OCI-LY1 (cell line): ENCODE measurements at regions not wholly inside any gene's neighbourhood (a gene's known extent, or its start where the extent isn't known, plus 50 kb on each side); places are given as distances from the start of the nearest gene placed in this dataset.

Experiments
- EZH2 ChIP-seq: fragments of 200-600 bp; sonication (generic), shearing (Covaris generic); IDR thresholded peaks from 2 replicates; pipeline ENCODE4 v1.8.0; 2017; ENCODE audit warnings: borderline replicate concordance, mixed run types, mild to moderate bottlenecking, antibody characterized with exemption, low read length, moderate library complexity, mixed read lengths
- TF ChIP-seq, protein P1 (sequence below): fragments of 200-600 bp; sonication (generic), shearing (Covaris generic); IDR thresholded peaks from 2 replicates; pipeline ENCODE4 v1.5.1; 2017; ENCODE audit warnings: mild to moderate bottlenecking, antibody characterized with exemption, low read length, moderate library complexity, mixed read lengths

DNA sequence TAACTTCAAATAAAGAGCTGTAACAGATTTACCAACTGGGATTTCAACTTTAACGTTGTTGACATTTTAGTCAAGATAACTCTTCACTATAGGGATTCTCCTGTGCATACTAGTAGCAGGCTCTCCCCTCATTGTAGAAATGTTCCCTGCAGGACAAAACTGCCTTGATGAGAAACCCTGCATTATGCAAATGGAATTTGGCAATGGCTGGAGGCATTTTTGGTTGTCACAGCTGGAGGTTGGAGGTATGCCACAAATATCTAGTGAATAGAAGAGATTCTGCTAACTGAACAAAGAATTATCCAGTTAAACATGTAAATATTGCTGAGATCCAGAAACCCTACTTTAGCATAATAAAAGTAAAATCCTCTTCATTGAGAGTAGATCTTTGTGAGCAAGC is 928.8 kb upstream of the ALCAM start:
- TF ChIP-seq, protein P1, sequence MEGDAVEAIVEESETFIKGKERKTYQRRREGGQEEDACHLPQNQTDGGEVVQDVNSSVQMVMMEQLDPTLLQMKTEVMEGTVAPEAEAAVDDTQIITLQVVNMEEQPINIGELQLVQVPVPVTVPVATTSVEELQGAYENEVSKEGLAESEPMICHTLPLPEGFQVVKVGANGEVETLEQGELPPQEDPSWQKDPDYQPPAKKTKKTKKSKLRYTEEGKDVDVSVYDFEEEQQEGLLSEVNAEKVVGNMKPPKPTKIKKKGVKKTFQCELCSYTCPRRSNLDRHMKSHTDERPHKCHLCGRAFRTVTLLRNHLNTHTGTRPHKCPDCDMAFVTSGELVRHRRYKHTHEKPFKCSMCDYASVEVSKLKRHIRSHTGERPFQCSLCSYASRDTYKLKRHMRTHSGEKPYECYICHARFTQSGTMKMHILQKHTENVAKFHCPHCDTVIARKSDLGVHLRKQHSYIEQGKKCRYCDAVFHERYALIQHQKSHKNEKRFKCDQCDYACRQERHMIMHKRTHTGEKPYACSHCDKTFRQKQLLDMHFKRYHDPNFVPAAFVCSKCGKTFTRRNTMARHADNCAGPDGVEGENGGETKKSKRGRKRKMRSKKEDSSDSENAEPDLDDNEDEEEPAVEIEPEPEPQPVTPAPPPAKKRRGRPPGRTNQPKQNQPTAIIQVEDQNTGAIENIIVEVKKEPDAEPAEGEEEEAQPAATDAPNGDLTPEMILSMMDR: no peak
- no peak for TF ChIP-seq EZH2
